HEK293 (cell line): ENCODE measurements at regions not wholly inside any gene's neighbourhood (a gene's known extent, or its start where the extent isn't known, plus 50 kb on each side); places are given as distances from the start of the nearest gene placed in this dataset.

Source experiments
- CTCF ChIA-PET: fragments of 350-600 bp; formaldehyde crosslinking; extraction: SDS; loops from one replicate; lab custom pipeline; 2021; ENCODE audit warnings: antibody characterized with exemption; lab: Yijun Ruan, JAX
- POLR2A ChIA-PET: fragments of 300-600 bp; formaldehyde crosslinking; extraction: SDS; loops from one replicate; lab custom pipeline; 2020; ENCODE audit warnings: antibody characterized with exemption, inconsistent platforms; lab: Yijun Ruan, JAX
- H3K27ac ChIP-seq: fragments of 200-500 bp; sonication (Bioruptor generic); 2 replicates; pipeline ENCODE4 v1.5.1; 2014; ENCODE audit warnings: low read depth, low read length, control low read depth, inconsistent platforms; ENCODE audit errors: extremely low read depth
- H3K36me3 ChIP-seq, 2 experiments: fragments of 200-500 bp in 1 of 2; sonication (Bioruptor generic) in 1 of 2; 1 replicate in 1 of 2; 2 replicates in 1 of 2; pipeline ENCODE4 v1.5.1; 2014 to 2017; ENCODE audit warnings: inconsistent platforms in 2 of 2, low read length in 2 of 2; ENCODE audit not compliant: control insufficient read depth in 2 of 2, insufficient read depth in 1 of 2
- H3K4me1 ChIP-seq: fragments of 200-500 bp; sonication (Bioruptor generic); 2 replicates; pipeline ENCODE4 v1.5.1; 2014; ENCODE audit warnings: mild to moderate bottlenecking, low read length, inconsistent platforms; ENCODE audit not compliant: control insufficient read depth, insufficient read depth
- H3K4me3 ChIP-seq: 2 replicates; pipeline ENCODE4 v1.5.1; 2011; ENCODE audit warnings: low read depth, mild to moderate bottlenecking, control low read depth, low read length, moderate library complexity
- H3K9me3 ChIP-seq: fragments of 200-500 bp; sonication (Bioruptor generic); 2 replicates; pipeline ENCODE4 v1.5.1; 2014; ENCODE audit warnings: low read depth, low read length, inconsistent platforms; ENCODE audit not compliant: control insufficient read depth, insufficient read depth
- WT1 ChIP-seq: fragments of 450-650 bp; formaldehyde crosslinking; IDR thresholded peaks from 2 replicates; pipeline ENCODE4 v1.5.1; 2016; ENCODE audit warnings: missing biosample characterization, missing genetic modification characterization
- ZBTB20 ChIP-seq: fragments of 450-650 bp; formaldehyde crosslinking; IDR thresholded peaks from 2 replicates; pipeline ENCODE4 v1.5.1; 2016; ENCODE audit warnings: missing biosample characterization, missing genetic modification characterization
- ZBTB26 ChIP-seq: fragments of 450-650 bp; formaldehyde crosslinking; optimal IDR thresholded peaks from 2 replicates; pipeline ENCODE3; 2016; ENCODE audit warnings: missing biosample characterization, mild to moderate bottlenecking, missing genetic modification characterization
- ZFP69B ChIP-seq: fragments of 450-650 bp; formaldehyde crosslinking; IDR thresholded peaks from 2 replicates; pipeline ENCODE4 v1.5.1; 2016; ENCODE audit warnings: missing biosample characterization, missing genetic modification characterization
- ZNF157 ChIP-seq: fragments of 450-650 bp; formaldehyde crosslinking; IDR thresholded peaks from 2 replicates; pipeline ENCODE4 v1.5.1; 2016; ENCODE audit warnings: missing biosample characterization, missing genetic modification characterization
- ZNF175 ChIP-seq: fragments of 450-650 bp; formaldehyde crosslinking; IDR thresholded peaks from 2 replicates; pipeline ENCODE4 v1.5.1; 2016; ENCODE audit warnings: missing biosample characterization, missing genetic modification characterization
- ZNF239 ChIP-seq: fragments of 450-650 bp; formaldehyde crosslinking; IDR thresholded peaks from 2 replicates; pipeline ENCODE4 v1.5.1; 2016; ENCODE audit warnings: missing biosample characterization, missing genetic modification characterization
- ZNF24 ChIP-seq: fragments of 450-650 bp; formaldehyde crosslinking; IDR thresholded peaks from 2 replicates; pipeline ENCODE4 v1.5.1; 2016; ENCODE audit warnings: missing biosample characterization, missing genetic modification characterization
- ZNF391 ChIP-seq: fragments of 450-650 bp; formaldehyde crosslinking; IDR thresholded peaks from 2 replicates; pipeline ENCODE4 v1.5.1; 2016; ENCODE audit warnings: low read depth, missing biosample characterization, missing genetic modification characterization, borderline replicate concordance
- ZNF501 ChIP-seq: fragments of 450-650 bp; formaldehyde crosslinking; IDR thresholded peaks from 2 replicates; pipeline ENCODE4 v1.5.1; 2016; ENCODE audit warnings: missing biosample characterization, missing genetic modification characterization
- ZNF549 ChIP-seq: fragments of 450-650 bp; IDR thresholded peaks from 2 replicates; pipeline ENCODE4 v1.5.1; 2018; ENCODE audit warnings: missing biosample characterization, missing genetic modification characterization, mild to moderate bottlenecking, inconsistent platforms, moderate library complexity
- ZNF660 ChIP-seq: fragments of 450-650 bp; IDR thresholded peaks from 2 replicates; pipeline ENCODE4 v1.5.1; 2018; ENCODE audit warnings: missing biosample characterization, mild to moderate bottlenecking, missing genetic modification characterization
- ZNF777 ChIP-seq: fragments of 450-650 bp; formaldehyde crosslinking; IDR thresholded peaks from 2 replicates; pipeline ENCODE4 v1.5.1; 2017; ENCODE audit warnings: missing biosample characterization, missing genetic modification characterization, borderline replicate concordance
- TF ChIP-seq, protein P1 (sequence below): fragments of 450-650 bp; formaldehyde crosslinking; IDR thresholded peaks from 2 replicates; pipeline ENCODE4 v1.5.1; 2017; ENCODE audit warnings: missing biosample characterization, missing genetic modification characterization
- TF ChIP-seq, protein P2 (sequence below): fragments of 450-650 bp; IDR thresholded peaks from 2 replicates; pipeline ENCODE4 v1.5.1; 2018; ENCODE audit warnings: missing biosample characterization, missing genetic modification characterization
- TF ChIP-seq, protein P3 (sequence below): IDR thresholded peaks from 2 replicates; pipeline ENCODE4 v1.6.1; 2011; ENCODE audit warnings: mild to moderate bottlenecking, low read depth, low read length, borderline replicate concordance

DNA sequence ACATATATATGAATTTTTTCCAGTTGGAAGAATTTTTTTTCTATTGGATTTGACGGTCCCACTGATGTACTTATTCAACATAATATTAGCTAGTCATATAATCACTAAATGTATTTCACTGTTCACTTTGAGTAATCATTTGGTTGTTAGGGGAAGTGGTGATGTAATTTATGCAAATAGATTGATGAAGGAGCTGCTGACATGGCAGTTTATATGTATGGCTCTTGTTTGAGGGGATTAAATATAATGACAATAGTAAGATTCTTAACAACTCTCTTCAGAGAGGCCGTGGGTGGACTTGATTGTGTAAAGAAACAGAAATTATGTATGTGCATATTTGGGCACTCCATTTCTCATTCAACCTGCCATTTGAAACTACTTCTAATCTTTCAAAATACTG is 653.6 kb upstream of the ADGRL4 start (continued):
- no peak for TF ChIP-seq ZBTB26 (tag by site-specific recombination)
- no peak for TF ChIP-seq WT1 (tag by site-specific recombination)
- no peak for TF ChIP-seq ZBTB20
- TF ChIP-seq ZNF777: no peak

- POLR2A ChIA-PET: no interaction called here
- no peaks in the 10 kb centered on the region for H3K9me3 ChIP-seq
- H3K4me1 ChIP-seq: no peaks in the 10 kb centered on the region
- CTCF ChIA-PET: no interaction called here
- H3K4me3 ChIP-seq: no peak overlapping the region
- H3K36me3 ChIP-seq: no peaks in the 10 kb centered on the region
- H3K27ac ChIP-seq: no peak overlapping the region
- no peak for TF ChIP-seq ZNF501 (tag by site-specific recombination)
- TF ChIP-seq WT1 (tag by site-specific recombination): peak; percentile 74; the same call in 1 of the 2 replicates
- TF ChIP-seq ZNF549 (tag by site-specific recombination): peak; percentile 76
Observed at GRCh38 chr1:79657951-79658658, 651.6 kb upstream of the ADGRL4 start.

GRCh38 chr1:79655876-79656275 is 649.3 kb upstream of the ADGRL4 start:
- CTCF ChIA-PET: no interaction called here
- no peak for TF ChIP-seq ZNF239
- no peak for TF ChIP-seq ZNF660
- no peak for TF ChIP-seq ZNF24 (tag by site-specific recombination)
- TF ChIP-seq, protein P1, sequence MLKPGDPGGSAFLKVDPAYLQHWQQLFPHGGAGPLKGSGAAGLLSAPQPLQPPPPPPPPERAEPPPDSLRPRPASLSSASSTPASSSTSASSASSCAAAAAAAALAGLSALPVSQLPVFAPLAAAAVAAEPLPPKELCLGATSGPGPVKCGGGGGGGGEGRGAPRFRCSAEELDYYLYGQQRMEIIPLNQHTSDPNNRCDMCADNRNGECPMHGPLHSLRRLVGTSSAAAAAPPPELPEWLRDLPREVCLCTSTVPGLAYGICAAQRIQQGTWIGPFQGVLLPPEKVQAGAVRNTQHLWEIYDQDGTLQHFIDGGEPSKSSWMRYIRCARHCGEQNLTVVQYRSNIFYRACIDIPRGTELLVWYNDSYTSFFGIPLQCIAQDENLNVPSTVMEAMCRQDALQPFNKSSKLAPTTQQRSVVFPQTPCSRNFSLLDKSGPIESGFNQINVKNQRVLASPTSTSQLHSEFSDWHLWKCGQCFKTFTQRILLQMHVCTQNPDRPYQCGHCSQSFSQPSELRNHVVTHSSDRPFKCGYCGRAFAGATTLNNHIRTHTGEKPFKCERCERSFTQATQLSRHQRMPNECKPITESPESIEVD (tag by site-specific recombination): no peak
- no peak for TF ChIP-seq ZFP69B (tag by site-specific recombination)
- no peak for TF ChIP-seq ZNF391 (tag by site-specific recombination)
- TF ChIP-seq, protein P2, sequence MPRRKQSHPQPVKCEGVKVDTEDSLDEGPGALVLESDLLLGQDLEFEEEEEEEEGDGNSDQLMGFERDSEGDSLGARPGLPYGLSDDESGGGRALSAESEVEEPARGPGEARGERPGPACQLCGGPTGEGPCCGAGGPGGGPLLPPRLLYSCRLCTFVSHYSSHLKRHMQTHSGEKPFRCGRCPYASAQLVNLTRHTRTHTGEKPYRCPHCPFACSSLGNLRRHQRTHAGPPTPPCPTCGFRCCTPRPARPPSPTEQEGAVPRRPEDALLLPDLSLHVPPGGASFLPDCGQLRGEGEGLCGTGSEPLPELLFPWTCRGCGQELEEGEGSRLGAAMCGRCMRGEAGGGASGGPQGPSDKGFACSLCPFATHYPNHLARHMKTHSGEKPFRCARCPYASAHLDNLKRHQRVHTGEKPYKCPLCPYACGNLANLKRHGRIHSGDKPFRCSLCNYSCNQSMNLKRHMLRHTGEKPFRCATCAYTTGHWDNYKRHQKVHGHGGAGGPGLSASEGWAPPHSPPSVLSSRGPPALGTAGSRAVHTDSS (tag by site-specific recombination): no peak
- TF ChIP-seq ZNF157 (tag by site-specific recombination): no peak
- TF ChIP-seq ZNF175 (tag by site-specific recombination): no peak
- TF ChIP-seq, protein P3, sequence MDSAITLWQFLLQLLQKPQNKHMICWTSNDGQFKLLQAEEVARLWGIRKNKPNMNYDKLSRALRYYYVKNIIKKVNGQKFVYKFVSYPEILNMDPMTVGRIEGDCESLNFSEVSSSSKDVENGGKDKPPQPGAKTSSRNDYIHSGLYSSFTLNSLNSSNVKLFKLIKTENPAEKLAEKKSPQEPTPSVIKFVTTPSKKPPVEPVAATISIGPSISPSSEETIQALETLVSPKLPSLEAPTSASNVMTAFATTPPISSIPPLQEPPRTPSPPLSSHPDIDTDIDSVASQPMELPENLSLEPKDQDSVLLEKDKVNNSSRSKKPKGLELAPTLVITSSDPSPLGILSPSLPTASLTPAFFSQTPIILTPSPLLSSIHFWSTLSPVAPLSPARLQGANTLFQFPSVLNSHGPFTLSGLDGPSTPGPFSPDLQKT: no peak
- no peak overlapping the region for H3K27ac ChIP-seq
- H3K9me3 ChIP-seq: no peaks in the 10 kb centered on the region
- H3K4me3 ChIP-seq: no peak overlapping the region
- POLR2A ChIA-PET: interaction anchor here (0.6 kb wide), 1 partner anchor 837 kb away, joined by 3 read pairs; no protein-coding TSS in a partner anchor
- H3K4me1 ChIP-seq: no peaks in the 10 kb centered on the region
- no peaks in the 10 kb centered on the region for H3K36me3 ChIP-seq
